Activated CD4-positive, alpha-beta T cell treated with anti-CD3 and anti-CD28 coated beads, Interleukin-2, amount 10 ng/mL, durations not matched to agents 24 days and 14 days (primary cell): ENCODE measurements at regions not wholly inside any gene's neighbourhood (a gene's known extent, or its start where the extent isn't known, plus 50 kb on each side); places are given as distances from the start of the nearest gene placed in this dataset.
A peak's percentile ranks its signal among the peaks of the same experiment; 100 is the strongest.
"Not testable (repeated sequence)": the region's sequence is repeated elsewhere in the genome, so short reads cannot be mapped to it uniquely, and the experiment has no call there.

Source experiments
- DNase-seq: peaks from one replicate; pipeline ENCODE4 v3.0.0; 2022
- H3K27ac Mint-ChIP-seq: one replicate; pipeline ENCODE4 v1.8.0; 2022; ENCODE audit warnings: mild to moderate bottlenecking, mixed read lengths
- H3K27me3 Mint-ChIP-seq: one replicate; pipeline ENCODE4 v1.8.0; 2022; ENCODE audit warnings: mixed read lengths
- H3K36me3 Mint-ChIP-seq: one replicate; pipeline ENCODE4 v1.8.0; 2022; ENCODE audit warnings: low read depth, mild to moderate bottlenecking, mixed read lengths
- H3K4me1 Mint-ChIP-seq: one replicate; pipeline ENCODE4 v1.8.0; 2021; ENCODE audit warnings: mixed read lengths
- H3K4me3 Mint-ChIP-seq: one replicate; pipeline ENCODE4 v1.8.0; 2022; ENCODE audit warnings: mild to moderate bottlenecking, moderate library complexity, mixed read lengths
- H3K9me3 Mint-ChIP-seq: one replicate; pipeline ENCODE4 v1.8.0; 2021; ENCODE audit warnings: mixed read lengths
- intact Hi-C: fragments of 100-400 bp; cut with micrococcal nuclease; formaldehyde crosslinking; loops from one replicate; pipeline ENCODE4 v1.15.1; 2023

DNA sequence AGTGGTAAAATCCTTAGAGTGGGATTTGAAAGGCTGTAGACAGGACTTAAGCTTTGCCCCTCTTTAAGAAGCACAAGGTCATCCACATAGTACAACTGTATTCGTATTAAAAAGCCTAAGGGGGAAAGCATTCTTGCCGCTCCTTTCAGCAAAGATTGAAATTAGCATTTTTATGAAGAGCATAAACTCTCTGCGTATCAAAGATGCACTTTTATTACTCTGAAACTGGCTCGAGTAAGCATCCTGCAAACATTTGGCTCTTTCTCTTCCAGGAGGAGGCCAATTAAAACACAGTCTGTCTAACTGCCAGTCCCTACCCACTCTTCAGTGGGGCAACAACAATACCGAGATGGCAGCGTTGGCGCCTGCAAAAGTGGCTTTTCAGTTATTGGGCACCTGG is 192.5 kb upstream of the TPRG1 start:
- no peaks in the 10 kb centered on the region for H3K36me3 Mint-ChIP-seq
- DNase-seq, result no peak
- no peak overlapping the region for H3K27ac Mint-ChIP-seq
- no peaks in the 10 kb centered on the region for H3K9me3 Mint-ChIP-seq
- no peak overlapping the region for H3K4me3 Mint-ChIP-seq
- peaks cover 11% of the 10 kb centered on the region for H3K4me1 Mint-ChIP-seq
- intact Hi-C loops, result no loop called here
- peaks cover 21% of the 10 kb centered on the region for H3K27me3 Mint-ChIP-seq

DNA sequence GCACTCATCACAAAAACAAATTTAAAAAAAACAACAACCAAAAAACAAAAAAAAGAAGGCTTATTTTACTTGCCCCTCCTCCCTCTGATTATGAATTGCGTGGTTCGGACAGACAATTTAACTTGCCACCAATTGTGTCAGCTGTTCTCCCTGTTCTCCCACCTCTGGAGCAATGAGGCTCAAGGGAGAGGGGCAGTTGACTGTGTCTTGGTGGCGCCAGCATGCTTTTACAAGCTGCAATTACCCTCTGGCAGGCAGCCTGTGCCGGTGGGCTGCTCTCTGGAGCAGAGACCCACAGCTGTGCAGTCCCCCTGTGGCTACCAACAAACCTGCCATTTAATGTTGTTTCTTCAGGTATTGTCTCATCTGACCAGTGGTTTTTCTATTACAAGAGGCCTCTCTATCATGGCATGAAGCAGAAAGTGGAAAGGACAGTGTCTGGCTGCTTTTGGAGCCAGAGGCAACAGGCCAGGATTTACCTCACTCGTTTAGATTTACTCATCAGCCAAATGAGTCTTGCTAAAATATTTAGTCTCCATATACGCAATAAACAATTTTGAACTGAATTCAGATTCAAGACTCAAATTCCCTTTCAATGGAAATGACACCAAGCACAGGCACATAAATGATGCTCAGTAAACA is 192.0 kb upstream of the TPRG1 start:
- Mint-ChIP-seq H3K36me3 (no peaks in the 10 kb centered on the region), H3K27me3 (peaks cover 21% of the 10 kb centered on the region), H3K27ac (no peak overlapping the region), H3K4me3 (no peak overlapping the region), H3K9me3 (no peaks in the 10 kb centered on the region), H3K4me1 (peaks cover 8% of the 10 kb centered on the region)
- intact Hi-C loops, result no loop called here
- DNase-seq, result no peak

DNA sequence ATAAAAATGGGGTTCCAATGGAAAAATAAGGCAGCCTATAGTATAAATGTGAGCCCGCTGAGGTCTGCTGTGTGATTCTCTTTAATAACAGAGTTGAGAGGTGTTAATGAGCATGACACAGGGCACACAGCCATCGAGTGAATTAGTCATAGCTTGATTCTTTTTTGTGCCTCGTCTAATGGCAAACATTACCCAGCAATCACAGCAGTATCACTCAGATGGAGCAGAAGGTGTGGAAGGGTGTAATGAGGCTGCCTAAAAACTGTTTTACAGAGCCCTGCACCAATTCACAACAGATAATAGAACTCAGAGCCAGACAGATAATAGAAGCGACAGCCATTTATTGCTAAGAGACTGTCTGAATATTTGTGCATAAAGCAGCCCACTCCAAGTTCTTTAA is 178.6 kb upstream of the TPRG1 start:
- Mint-ChIP-seq H3K4me3 (no peak overlapping the region), H3K27me3 (peaks cover 24% of the 10 kb centered on the region)
- peak; percentile 27 for DNase-seq

DNA sequence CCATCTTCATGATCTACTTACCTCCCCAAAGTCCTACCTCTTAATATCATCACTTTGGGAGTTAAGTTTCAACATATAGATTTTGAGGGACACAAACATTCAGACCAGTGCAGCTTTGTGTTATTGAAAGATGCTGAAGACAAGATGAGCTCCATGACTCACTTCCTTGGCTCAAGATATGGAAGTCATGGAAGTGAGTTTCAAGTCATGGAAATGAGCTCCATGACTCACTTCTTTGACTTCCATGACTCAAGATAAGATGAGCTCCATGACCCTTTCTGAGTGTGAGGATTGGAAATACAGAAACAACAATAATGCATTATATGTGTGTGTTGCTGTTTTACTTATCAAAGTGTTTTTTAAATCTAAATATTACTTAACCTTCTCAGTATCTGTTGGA is 170.2 kb upstream of the TPRG1 start:
- H3K9me3 Mint-ChIP-seq, result no peaks in the 10 kb centered on the region
- intact Hi-C loops, result no loop called here
- no peak for DNase-seq
- no peak overlapping the region for H3K27ac Mint-ChIP-seq
- H3K4me3 Mint-ChIP-seq, result no peak overlapping the region
- H3K27me3 Mint-ChIP-seq, result peaks cover 24% of the 10 kb centered on the region
- no peaks in the 10 kb centered on the region for H3K4me1 Mint-ChIP-seq
- H3K36me3 Mint-ChIP-seq, result no peaks in the 10 kb centered on the region

More for the DNA sequence above, 178.6 kb upstream of the TPRG1 start:
- H3K4me1 Mint-ChIP-seq, result no peaks in the 10 kb centered on the region
- intact Hi-C loops, result no loop called here
- no peaks in the 10 kb centered on the region for H3K9me3 Mint-ChIP-seq
- no peak overlapping the region for H3K27ac Mint-ChIP-seq
- H3K36me3 Mint-ChIP-seq, result no peaks in the 10 kb centered on the region

DNA sequence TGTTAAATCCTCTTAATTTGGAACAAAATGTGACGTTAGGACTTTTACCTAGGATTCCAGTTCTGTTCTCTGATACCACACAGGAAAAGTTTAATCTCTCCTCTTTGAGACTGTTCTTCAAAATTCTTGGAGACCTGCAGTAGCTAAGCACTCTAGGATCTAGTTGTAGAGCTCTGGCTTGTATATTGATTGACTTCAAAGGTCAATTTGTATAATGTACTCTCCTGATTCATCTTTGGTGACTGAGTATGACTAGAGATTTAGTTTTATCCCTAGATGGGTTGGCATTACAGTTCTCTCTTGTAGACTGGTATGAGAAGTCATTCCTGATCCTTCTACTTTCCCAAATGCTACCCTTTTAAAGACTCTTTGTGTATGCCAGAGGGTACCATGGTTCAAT is 168.4 kb upstream of the TPRG1 start:
- H3K27ac Mint-ChIP-seq, result no peak overlapping the region
- H3K4me1 Mint-ChIP-seq, result no peaks in the 10 kb centered on the region
- H3K9me3 Mint-ChIP-seq, result no peaks in the 10 kb centered on the region
- H3K36me3 Mint-ChIP-seq, result no peaks in the 10 kb centered on the region
- intact Hi-C loops, result no loop called here
- no peak for DNase-seq
- peaks cover 24% of the 10 kb centered on the region for H3K27me3 Mint-ChIP-seq
- H3K4me3 Mint-ChIP-seq, result no peak overlapping the region

DNA sequence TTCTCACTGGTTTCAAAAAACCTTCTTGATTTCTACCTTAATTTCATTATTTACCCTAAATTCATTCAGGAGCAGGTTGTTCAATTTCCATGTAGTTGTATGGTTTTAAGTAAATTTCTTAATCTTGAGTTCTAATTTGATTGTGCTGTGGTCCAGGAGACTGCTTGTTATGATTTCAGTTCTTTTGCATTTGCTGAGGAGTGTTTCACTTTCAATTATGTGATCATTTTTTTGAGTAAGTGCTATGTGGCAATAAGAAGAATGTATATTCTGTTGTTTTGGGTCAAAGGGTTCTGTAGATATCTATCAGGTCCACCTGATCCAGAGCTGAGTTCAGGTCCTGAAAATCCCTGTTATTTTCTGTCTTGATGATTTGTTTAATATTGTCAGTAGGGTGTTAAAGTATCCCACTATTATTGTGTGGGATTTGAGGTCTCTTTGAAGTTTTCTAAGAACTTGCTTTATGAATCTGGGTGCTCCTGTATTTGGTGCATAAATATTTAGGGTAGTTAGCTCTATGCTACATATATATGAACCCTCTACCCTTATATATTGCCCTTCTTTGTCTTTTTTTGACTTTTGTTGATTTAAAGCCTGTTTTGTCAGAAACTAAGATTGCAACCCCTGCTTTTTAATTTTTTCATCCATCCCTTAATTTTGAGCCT is 158.4 kb upstream of the TPRG1 start:
- H3K4me3 Mint-ChIP-seq, result no peak overlapping the region
- intact Hi-C loops, result loop anchor here (1.0 to 5.0 kb wide), 2 partner anchors 26 to 39 kb away; no protein-coding TSS in a partner anchor

DNA sequence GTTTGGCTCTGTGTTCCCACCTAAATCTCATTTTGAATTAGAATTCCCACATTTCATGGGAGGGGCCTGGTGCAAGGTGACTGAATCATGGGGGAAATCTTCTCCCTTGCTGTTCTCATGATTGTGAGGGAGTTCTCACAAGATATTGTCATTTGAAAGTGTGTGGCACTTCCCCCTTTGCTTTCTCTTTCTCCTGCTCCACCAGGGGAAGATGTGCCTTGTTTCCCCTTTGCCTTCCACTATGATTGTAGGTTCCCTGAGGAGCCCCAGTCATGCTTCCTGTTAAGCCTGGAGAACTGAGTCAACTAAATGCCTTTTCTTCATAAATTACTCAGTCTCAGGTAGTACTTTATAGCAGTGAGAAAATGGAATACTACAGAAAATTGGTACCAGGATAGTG is 157.2 kb upstream of the TPRG1 start:
- H3K36me3 Mint-ChIP-seq, result peaks cover 19% of the 10 kb centered on the region
- H3K4me3 Mint-ChIP-seq, result no peak overlapping the region
- H3K4me1 Mint-ChIP-seq, result peaks cover 21% of the 10 kb centered on the region
- DNase-seq, result no peak
- H3K9me3 Mint-ChIP-seq, result peaks cover 40% of the 10 kb centered on the region
- H3K27ac Mint-ChIP-seq, result no peak overlapping the region
- peaks cover 13% of the 10 kb centered on the region for H3K27me3 Mint-ChIP-seq
- intact Hi-C loops, result loop anchor here (5.0 kb wide), 1 partner anchor 38 kb away; no protein-coding TSS in a partner anchor

More for the DNA sequence above, 158.4 kb upstream of the TPRG1 start:
- DNase-seq, result no peak
- peaks cover 19% of the 10 kb centered on the region for H3K36me3 Mint-ChIP-seq
- peaks cover 15% of the 10 kb centered on the region for H3K27me3 Mint-ChIP-seq
- peaks cover 40% of the 10 kb centered on the region for H3K9me3 Mint-ChIP-seq
- H3K27ac Mint-ChIP-seq, result peak overlapping the region; percentile 25
- H3K4me1 Mint-ChIP-seq, result peaks cover 21% of the 10 kb centered on the region

DNA sequence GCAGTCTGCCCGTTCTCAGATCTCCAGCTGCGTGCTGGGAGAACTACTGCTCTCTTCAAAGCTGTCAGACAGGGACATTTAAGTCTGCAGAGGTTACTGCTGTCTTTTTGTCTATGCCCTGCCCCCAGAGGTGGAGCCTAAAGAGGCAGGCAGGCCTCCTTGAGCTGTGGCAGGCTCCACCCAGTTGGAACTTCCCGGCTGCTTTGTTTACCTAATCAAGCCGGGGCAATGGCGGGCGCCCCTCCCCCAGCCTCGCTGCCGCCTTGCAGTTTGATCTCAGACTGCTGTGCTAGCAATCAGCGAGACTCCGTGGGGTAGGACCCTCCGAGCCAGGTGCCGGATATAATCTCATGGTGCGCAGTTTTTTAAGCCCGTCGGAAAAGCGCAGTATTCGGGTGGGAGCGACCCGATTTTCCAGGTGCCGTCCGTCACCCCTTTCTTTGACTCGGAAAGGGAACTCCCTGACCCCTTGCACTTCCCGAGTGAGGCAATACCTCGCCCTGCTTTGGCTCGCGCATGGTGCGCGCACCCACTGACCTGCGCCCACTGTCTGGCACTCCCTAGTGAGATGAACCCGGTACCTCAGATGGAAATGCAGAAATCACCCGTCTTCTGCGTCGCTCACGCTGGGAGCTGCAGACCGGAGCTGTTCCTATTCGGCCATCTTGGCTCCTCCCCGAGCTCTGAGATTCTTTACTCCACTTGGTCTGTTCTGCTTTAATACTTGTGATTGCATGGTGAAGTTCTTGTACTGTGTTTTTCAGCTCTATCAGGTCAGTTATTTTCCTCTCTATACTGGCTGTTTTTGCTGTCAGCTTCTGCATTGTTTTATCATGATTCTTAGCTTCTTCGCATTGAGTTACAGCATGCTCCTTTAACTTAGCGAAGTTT is 148.9 kb upstream of the TPRG1 start:
- H3K27ac Mint-ChIP-seq, H3K4me1 Mint-ChIP-seq, H3K4me3 Mint-ChIP-seq, H3K36me3 Mint-ChIP-seq, H3K9me3 Mint-ChIP-seq, intact Hi-C loops: not testable (repeated sequence)
- peaks cover 11% of the 10 kb centered on the region for H3K27me3 Mint-ChIP-seq
- peak; percentile 65 for DNase-seq

DNA sequence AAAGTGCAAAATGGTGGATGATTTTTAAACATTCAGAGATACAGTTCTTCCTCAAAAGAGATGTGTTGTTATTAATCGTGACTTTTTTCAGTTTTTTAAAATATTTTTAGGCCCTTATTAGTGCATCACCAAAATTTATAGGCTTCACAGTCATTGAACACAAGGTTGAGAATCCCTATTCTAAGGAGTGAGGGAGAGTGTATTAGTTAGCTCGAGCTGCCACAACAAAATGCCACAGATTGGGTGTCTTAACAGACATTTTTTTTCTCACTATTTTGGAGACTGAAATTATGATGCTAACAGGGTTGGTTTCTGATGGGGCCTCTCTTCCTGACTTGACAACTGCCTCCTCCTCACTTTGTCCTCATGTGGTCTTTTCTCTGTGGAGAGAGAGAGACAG is 145.9 kb upstream of the TPRG1 start:
- Mint-ChIP-seq H3K4me3 (no peak overlapping the region), H3K27me3 (peaks cover 22% of the 10 kb centered on the region), H3K36me3 (no peaks in the 10 kb centered on the region), H3K27ac (no peak overlapping the region), H3K9me3 (peaks cover 8% of the 10 kb centered on the region), H3K4me1 (no peaks in the 10 kb centered on the region)
- DNase-seq, result no peak
- intact Hi-C loops, result no loop called here

DNA sequence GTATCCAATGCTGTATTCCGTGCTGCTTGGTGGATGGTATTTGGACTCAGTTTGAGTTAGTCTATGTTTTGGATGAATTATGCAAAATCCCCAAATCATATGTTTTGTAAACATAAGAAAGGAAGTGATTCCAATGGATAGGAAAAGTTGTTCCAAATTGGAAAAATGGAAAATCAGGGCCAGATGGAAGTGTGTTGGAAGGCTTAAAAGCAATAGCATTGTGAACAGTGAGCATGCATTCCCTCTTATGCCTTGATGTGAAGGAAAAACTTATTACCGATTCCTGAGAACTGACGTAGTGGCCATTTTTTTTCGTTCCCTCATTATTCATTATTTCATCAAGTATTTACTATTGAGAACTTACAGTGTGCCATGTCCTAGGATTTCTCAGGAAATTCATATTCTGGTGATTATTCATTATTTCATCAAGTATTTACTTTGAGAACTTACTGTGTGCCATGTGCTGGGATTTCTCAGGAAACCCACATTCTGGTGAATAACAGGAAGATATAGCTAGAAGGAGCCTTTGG is 144.1 kb upstream of the TPRG1 start:
- no peaks in the 10 kb centered on the region for H3K36me3 Mint-ChIP-seq

DNA sequence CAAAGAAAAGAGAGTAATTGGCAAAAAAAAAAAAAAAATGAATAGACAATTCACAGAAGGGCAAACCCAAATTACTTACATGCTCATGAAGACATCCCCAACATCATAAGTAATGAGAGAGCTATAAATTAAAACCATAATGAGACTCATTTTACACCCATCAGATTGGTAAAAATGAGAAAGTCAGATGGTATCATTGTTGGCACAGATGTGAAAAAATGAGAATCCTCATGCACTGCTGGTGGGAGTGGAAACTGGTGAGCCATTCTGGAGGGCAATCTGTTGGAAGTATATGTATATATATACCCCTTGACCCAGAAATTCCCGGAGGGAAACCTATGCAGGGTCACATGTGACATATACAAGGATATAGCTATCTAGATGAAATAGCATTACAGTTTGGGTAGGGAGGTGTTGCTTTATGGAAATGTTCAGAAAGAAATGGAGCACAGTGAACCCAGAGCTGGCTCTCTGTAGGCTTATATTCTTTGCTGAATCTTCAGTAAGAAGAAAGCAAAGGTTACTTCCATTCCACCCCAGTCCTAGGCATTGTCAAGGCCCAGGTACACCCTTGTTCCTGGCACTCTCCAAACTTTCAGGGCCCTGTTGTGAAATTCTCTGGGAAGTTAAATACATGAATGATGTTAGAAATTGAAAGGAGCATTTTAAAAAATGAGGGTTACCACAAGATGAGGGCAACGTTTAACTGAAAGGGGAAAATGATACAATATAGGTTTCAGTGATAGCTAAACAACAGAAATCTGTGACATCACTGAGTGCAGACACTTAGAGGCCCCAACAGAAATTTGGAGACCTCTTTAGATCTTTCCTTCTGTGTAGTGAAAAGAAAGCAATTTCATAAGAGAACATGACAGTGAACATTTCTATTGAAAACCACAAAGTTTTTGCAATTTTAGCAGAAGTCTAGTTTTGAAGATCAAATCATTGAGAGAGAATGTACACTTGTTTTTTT is 132.7 kb upstream of the TPRG1 start:
- Mint-ChIP-seq H3K27ac (peak overlapping the region; percentile 89), H3K27me3 (peaks cover 5% of the 10 kb centered on the region), H3K36me3 (no peaks in the 10 kb centered on the region), H3K4me3 (peak overlapping the region; percentile 1), H3K9me3 (peaks cover 16% of the 10 kb centered on the region), H3K4me1 (peaks cover 46% of the 10 kb centered on the region)
- intact Hi-C loops, result loop anchor here (1.0 to 10.0 kb wide), 4 partner anchors 26 to 1117 kb away; no protein-coding TSS in a partner anchor
- peak; percentile 70 for DNase-seq

More for the DNA sequence above, 144.1 kb upstream of the TPRG1 start:
- no peak overlapping the region for H3K4me3 Mint-ChIP-seq
- H3K27ac Mint-ChIP-seq, result no peak overlapping the region
- no peak for DNase-seq
- peaks cover 8% of the 10 kb centered on the region for H3K9me3 Mint-ChIP-seq
- no peaks in the 10 kb centered on the region for H3K4me1 Mint-ChIP-seq
- peaks cover 24% of the 10 kb centered on the region for H3K27me3 Mint-ChIP-seq
- intact Hi-C loops, result no loop called here

DNA sequence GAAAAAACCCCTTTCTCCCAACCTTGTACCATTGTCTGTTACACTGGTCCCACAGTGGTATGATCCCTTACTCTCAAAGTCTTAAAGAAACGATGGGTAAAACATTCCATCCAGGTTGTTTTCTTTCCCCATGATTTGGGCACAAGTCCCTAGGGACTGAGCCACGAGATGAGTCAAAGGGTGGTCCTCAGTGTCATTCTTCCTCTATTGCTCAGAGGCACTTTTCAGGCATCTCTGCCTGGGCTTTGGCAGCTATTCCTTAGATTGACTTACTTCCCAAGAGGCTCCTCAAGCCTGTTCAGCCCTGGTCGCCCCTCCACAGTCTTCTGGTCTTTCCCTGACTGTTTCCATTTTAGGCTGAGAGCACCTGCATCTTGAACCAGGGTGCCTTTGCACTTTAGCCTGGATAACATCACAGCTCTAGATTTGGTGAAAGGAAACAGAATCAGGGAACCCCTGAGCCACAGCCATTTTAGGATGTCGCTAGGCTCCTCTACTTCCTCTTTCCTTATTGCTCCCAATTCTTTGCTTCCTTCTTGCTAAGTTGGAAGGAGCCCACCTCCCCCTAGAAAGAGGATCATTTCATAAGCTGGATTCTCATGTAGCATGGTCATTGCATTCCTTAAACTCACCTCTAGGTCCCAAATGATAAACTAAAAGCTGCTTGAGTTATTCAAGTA is 131.0 kb upstream of the TPRG1 start:
- Mint-ChIP-seq H3K36me3 (no peaks in the 10 kb centered on the region), H3K27me3 (no peaks in the 10 kb centered on the region), H3K4me3 (no peak overlapping the region), H3K27ac (peak overlapping the region; percentile 49), H3K4me1 (peaks cover 48% of the 10 kb centered on the region), H3K9me3 (peaks cover 8% of the 10 kb centered on the region)
- intact Hi-C loops, result loop anchor here (1.0 to 10.0 kb wide), 8 partner anchors 9 to 1301 kb away; no protein-coding TSS in a partner anchor
- DNase-seq, result no peak
